Bone marrow (tissue), 2 donors: ENCODE measurements at regions not wholly inside any gene's neighbourhood (a gene's known extent, or its start where the extent isn't known, plus 50 kb on each side); places are given as distances from the start of the nearest gene placed in this dataset.
"Not testable (repeated sequence)": the region's sequence is repeated elsewhere in the genome, so short reads cannot be mapped to it uniquely, and the experiment has no call there.

Source experiments
- DNase-seq, 2 donors: peaks; one replicate each; lab custom pipeline; 2025; lab: John Stamatoyannopoulos, UW

DNA sequence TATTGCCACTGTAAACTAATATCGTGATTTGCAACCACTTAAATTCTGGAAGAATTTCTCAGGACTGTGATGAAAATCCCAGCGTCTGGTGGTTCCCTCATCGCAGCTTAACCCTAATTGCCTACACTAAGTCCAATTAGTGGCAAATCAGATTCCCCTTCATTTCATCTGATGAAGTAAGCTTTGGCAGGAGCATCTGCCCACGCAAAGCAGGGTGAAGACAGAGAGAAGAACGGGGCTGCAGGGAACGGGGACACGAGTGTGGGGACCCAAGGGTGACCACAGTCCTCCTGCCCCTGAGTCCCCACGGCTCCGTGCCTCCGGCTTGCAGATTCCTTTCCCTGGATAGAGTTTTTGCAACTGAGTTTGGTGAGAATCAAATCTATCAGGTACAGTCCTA, 159.5 kb downstream of the LY86 start:
- DNase-seq, result no peak

DNA sequence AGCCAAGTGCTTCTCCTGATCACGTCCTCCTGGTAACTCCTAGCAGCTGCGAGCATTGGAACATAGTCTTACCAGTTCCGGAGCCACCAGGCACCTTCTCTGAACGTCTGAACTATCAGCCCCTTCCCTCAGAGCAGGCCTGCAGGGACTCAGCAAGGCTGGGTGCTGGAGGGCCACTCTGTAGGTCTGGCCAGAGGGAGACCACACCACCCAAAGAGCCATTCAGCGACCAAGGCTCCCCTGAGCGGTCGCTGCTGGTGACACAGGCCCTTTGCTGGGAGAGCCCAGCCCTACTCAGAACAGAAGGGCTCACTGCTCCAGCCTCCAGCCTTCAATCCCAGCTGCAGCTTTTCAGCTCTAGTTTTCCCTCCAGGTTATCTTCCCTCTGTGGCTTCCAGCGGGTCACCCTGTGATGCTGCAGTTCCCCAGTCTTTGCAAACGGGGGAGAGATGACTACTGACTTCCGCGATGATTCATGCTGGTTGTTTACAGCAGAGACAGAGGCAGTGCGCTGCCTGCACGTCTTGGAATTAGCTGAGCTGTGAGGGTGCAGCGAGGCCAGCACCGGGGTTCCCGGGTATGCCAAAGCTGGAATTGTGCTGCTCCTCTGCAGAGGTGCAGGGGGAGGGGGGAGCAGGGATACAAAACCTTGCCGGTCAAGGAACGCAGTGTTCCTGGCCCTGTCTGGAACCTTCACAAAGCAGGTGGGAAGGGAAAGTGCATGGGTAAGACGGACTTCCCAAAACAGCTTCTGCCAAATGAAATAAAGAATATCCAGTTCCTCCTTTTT, 161.4 kb downstream of the LY86 start:
- DNase-seq, result peak; percentile 42 to 91

DNA sequence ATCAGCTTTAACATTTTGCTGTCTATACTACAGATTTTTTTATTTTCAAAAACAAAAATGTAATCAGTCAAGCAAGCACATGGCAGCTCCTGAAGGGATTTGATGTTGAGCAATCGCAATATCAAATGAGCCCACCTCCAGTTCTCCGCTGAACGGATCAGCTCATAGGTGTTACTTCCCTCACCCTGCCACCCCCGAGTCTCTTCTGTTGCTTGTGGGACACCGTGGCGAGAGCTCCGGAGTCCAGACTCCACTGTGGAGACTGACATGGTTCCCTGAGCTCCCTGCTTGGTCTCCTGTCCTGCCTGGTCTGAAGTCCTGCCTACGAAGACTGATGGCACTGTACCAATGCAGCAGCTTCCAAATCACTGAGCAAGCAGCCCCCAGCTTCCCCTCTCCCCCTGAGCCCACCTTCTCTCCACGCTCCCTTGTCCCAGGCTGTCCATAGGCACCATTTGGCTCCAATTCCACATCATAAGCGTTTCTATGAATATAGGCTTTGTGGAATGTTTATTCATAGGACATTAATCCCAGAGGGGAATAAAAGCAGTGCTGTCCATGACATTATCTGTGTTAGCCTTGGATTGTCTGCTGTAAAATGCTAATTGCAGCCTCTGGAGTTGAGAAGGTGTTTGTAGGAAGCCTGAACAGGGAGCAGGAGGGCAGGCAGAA, 162.2 kb downstream of the LY86 start:
- no peak for DNase-seq

DNA sequence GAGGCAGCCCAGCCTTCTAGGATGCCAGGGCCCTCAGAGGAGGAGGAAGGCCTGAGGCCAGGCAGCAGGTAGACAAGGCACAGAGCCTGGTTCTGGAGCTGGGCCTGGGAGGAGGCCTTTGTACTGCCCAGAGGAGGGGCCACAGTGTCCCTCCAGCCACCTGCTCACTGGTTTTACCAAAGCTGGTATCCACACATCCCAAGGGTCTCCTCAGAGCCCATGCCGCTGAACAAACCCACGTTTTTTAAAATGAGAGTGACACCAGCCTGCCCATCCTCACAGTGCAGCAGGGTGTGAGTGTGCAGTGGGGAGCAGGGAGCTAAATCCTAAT, 162.7 kb downstream of the LY86 start:
- no peak for DNase-seq

DNA sequence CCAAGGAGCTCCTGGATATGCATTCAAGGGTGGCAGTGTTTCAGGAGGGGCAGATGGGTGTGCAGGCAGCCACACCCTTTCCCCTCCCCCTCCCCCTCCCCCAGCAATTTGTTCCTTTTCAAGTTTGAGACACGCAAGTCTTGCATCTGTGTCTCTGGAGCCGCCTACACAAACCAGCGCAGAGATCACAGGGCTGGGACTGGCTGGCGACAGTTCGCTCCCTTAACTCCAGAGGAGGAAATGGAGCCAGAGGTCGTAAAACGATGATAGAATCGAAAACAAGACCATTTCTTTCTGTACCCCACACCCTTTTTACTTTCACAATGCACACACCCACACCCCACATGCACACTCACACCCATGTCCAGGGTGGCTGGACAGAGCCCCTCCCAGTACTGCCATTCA, 163.1 kb downstream of the LY86 start:
- DNase-seq, result peak in 1 of 2 donors; percentile 16

DNA sequence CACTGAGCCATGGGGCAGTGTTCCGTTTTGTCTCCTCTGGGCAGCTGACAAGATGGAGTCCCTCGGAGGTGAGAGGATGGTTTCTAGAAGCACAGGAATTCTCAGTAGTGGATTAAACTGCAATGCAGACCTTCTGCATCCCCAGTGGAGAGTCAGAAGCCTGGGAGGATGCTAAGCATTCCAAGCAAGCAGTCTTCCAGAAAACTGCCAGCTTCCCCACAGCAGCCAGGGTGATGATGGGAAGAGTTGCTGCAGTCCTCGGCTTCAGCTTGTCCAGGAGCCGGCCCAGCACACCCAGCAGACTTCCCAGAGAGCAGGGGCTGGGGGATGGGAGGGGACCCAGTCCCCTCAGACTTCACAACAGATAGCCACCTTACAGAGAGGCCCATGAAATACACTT, 163.6 kb downstream of the LY86 start:
- no peak for DNase-seq

DNA sequence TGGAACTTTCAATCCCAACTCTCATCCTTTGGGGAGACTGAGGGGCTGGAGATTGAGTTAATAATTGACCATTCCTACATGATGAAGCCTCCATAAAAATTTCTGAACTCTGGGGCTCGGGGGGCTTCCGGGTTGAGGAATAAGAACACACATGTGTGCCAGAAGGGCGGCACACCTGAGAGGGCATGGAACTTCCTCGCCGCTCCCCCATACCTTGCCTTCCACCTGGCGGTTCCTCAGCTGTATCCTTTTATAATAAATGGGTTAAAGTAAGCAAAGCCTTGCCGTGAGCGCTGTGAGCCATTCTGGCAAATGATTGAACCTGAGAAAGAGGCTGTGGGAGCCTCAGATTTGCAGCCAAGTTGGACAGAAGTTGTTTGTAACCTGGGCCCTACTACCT, 164.8 kb downstream of the LY86 start:
- no peak for DNase-seq

DNA sequence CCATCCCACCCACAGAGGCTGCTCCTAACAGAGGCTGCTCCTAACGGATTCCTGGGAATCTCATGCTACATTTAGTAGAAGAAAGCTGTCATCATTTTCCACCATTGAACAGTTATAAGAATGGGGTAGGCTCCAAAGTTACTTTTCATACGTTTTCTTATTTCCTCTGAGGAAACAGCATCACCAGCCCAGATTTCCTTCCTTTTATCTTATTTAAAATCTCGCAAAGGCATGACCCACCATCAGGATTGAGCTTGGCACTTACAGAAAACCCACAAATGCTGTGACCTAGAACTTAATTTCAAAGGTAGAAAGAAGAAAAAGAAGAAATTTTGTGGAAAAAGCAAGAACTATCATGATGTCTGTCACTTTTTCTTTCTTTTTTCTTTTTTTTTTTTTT, 168.0 kb downstream of the LY86 start:
- DNase-seq, result peak in 1 of 2 donors; percentile 58

DNA sequence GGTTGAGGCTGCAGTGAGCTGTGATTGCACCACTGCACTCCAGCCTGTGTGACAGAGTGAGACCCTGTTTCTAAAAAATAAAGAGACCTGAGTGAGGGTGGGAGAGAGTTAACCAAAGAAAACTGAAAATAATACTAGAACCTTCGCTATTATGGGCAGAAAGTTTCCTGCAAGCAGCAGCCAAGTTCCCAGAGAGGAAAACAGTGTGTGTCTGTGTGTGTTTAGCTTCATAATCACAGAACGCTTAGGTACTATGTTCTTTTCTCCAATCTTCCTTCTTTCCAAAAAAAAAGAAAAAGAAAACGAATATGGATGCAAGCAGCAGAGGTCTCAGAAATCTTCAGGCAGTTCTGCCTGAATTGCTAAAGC, 170.0 kb downstream of the LY86 start:
- no peak for DNase-seq

DNA sequence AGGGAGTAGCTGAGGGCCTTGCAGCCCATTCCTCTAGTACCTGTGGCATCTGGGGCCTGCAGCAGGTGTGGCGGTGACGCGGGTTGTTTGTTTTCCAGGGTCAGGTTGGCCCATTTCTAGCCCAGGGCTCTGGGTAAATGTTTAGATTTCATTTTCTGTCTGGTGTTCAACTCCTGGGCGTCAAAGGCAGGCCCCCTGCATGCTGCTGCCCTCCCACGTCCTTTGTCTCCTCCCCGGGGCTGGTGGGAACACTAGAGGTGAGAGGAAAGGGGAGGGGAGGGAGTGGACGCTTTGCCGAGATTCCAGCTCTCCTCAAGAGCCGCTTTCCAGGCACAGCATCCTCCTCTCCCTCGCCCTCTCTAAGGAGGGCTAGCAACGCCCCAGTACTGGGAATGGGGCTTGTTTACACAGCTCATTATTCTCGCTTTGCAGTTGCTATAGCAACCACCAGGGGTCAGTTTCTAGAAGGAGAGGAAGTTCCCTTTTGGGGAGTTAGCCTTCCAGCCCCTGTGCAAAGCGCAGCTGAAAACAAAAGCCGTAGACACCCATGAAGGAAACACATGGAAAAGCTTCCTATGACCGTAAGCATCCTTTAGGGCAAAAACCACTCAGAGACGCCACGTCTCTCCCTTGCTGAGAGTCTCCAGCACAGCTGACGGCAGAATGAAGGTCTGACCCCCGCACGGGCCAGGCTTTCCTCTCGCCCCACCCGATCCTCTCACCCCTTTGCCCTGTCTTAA, 170.6 kb downstream of the LY86 start:
- DNase-seq, result peak; percentile 31 to 69

DNA sequence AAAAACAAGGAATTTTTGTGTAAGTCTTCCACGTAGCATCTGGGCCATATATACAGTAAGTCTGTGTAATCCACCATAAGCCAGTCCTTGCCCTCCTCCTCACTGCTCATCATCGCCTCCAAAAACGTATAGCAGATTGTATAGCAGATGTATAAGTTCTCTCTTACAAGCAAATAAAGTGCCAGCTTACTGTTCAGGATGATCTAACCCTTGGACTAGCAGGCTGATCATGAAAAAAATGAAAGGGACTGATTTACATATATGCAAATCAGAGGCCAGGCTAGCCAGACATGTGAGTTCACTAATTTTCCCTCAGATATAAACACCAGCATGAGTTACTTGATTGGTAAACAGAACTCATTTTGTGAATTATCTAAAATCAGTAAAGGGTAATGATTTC, 171.5 kb downstream of the LY86 start:
- DNase-seq, result no peak

DNA sequence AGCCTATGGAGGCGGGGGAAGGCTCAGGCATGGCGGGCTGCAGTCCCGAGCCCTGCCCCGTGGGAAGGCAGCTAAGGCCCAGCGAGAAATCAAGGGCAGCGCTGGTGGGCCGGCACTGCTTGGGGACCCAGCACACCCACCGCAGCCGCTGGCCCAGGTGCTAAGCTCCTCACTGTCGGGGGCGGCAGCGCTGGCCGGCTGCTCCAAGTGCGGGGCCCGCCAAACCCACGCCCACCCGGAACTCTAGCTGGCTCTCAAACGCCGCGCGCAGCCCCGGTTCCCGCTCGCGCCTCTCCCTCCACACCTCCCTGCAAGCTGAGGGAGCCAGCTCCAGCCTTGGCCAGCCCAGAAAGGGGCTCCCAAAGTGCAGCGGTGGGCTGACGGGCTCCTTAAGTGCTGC, 174.0 kb downstream of the LY86 start:
- not testable (repeated sequence) for DNase-seq

DNA sequence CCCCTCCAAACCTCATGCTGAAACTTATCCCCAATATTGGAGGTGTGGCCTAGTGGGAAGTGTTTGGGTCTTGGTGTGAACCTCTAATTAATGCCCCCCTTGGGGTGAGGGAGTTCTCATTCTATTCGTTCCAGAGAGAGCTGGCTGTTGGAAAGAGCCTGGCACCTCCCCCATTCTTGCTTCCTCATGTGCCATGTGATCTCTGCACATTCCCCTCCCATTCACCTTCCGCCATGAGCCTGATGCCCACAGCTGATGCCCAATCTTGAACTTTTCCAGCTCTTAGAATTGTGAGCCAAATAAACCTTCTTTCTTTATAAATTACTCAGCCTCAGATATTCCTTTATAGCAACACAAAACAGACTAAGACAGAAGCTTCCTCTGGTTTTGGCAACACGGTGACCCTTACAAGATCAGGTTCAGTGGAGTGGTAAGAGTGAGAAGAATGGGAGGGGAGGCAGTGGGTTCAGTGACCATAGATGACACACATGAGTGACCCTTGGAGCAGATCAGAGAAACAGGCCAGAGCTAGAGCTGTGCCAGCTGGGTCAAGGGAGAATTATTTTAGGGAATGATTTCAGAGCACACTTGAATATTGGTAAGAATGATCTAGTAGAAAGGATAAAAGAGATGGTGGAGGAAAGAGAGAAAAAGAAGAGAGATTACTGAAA, 176.4 kb downstream of the LY86 start:
- no peak for DNase-seq

DNA sequence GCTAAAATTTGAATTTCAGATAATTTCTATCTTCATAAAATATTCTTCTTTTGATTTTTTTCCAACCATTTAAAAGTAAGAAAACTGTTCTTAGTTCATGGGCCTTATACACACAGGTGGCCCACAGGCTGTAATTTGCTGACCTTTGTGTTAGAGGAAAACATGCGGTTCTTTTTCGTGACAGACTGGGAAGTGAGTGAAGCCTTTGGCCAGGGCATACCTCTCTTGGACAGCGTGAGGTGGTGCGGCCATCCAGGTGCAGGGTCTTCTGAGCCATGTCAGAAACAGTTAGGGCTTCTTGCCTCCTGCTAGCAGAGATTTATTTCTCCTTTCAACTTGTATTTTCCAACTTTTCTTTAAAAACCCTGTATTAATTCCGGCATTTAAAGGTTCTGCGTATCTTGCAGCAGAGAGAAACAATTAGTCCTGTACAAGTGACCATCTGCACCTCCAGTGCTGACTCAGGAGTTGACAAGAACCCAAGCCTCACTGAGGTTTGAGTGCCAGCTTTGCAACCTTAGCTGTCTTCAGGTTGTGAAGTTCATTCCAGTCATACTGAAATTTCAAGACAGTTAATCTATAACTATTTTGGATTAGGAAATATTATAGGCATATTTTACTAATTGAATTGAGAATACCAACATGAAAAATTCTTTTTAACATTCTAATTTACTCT, 177.8 kb downstream of the LY86 start:
- no peak for DNase-seq

DNA sequence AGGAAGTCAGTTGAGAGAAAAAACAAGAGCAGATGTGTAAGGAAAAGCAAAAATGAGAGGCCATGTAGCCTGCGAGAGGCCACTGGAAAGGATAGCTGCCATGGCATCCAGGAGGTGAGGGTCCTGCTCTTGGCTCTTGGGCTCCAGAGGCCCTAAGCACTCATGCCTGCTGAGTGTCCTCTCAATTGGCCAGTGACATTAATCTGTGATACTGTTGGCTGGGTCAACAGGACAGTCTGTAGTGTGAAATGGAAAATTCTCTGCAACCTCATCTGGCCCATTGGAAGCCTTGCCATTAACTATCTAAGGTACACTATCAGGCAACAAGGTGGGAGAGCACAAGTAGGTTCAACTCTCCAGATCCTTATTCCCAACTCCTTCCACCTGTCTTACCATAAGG, 180.9 kb downstream of the LY86 start:
- no peak for DNase-seq

DNA sequence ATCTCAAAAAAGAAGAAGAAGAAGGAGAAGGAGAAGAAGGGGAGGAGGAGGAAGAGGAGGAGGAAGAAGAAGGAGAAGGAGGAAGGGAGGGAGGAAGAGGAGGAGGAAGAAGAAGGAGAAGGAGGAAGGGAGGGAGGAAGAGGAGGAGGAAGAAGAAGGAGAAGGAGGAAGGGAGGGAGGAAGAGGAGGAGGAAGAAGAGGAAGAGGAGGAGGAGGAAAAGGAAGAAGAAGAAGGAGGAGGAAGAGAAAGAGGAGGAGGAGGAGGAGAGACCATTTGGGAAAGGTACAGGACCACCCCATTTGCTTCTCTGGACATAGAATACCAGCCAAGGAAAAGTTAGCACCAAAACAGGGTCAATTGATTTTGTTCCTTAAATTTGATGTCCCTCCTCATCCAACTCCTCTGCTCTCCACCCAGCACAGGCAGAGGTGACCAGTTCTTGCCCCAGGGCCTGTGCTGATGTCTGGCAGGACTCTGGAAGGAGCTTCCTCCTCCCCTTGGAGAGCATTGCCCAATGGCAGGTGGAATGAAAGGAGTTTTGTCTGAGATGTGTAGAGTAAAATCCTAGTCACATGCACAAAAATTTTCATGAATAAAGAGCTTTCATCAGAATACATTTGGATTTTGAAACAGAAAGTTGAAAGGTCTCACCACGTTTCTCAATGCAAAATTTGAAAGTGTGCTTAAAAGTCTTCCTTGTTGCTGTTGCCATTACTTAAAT, 182.9 kb downstream of the LY86 start:
- DNase-seq, result no peak

DNA sequence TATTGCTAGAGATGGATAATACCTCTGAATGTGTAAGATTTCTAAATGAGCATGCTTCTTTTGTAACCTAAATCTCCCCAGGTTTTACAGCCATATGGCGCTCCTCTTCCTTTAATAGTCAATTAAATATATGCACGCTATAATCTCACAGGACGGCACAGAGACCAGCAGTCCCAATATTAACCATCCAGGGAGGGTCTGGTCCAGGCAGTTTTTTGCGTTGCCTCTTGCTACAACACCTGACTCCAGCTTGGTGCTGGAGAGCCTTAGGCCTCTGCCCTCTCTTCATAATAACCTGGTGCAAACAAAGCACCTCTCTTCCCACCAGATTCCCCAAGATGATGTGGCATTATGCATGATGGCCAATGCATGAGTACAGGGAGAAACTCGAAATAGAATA, 183.4 kb downstream of the LY86 start:
- DNase-seq, result no peak

DNA sequence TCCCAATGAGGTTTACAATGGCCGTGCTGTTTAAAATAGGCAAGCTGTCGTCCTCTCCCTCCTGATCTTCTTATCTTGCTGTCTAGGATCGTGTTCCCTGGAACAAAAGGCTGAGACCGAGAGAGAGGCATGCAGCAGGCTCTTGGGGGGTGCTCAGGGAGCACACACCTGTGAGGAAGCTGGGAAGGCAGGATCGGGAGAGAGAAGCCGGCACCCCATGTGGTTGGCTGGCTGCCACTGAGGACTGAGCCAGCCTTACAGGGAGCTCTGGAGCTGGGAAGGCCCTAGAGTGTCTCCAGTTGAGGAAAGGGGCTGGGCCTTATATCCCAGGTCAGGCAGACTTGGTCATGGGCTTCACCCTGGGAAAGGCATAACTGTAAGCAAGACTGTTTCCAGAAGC, 184.2 kb downstream of the LY86 start:
- no peak for DNase-seq

DNA sequence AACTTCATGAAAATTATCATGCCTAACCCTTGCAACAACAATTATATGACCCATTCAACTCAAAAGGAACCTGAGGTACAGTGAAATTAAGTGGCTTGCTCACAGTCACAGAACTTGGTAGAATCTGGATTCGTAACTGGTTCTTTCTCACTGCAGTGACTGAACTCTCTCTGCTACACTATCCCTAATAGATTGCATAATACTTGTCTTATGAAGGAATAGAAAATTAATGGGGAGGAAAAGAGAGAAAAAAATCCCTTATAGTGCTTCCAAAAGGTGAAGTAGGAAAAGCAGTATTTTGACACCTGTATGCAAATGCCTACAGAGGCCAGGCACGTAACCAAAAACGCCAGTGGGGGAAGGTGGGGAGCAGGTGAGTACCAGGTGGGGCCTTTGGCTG, 186.6 kb downstream of the LY86 start:
- DNase-seq, result no peak

DNA sequence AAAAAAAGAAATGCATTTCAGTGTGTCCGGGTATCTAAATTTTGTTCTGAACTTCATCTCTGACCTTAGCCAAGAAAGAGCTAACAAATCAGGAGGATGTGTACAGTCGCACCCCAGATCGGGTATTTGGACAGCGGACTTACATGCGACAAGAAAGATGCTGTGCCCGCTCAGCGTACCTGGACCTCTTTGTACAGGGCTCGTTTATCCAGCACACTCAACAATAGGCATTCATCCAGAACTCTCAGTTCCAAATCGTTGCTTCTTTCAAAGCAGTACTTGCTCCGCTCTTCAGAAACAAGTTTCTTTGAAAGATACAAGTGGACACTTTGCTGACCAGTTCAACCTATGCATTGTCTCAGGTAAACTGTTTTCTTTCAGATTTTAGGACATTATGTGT, 191.7 kb downstream of the LY86 start:
- DNase-seq, result no peak

DNA sequence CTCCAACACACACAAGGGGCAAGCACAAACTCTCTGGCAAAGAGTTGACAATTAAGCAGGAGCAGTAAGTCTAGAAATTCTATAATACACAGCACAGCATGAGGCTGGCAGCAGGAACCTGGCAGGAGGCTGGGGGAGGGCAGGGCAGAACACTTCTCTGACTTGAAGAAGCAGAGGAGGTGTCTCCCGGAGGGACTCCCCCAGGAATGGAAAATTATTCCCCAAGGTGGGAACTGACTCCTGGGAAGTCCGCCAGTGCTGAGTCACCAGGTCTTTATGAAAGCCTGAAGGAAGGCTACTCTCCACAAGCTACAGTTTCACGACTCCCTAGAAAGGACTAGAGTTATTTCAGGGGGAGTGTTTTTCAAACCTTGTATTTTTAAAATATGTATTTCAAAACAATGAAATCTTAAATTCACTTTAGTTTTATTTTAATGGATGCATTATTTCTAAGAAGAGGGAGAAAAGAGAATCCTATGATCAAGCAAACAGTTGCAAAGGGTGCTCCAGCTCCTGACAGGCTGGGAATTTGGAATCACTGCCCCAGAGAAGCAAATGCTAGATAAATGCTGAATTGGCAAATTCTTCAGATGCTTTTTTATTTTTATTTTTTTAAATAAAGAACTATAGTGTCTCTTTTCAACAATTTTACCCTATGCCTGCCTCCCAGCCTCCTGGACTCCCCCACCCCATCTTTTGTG, 192.8 kb downstream of the LY86 start:
- no peak for DNase-seq
